Esophagus muscularis mucosa (tissue), 4 donors: ENCODE measurements at regions not wholly inside any gene's neighbourhood (a gene's known extent, or its start where the extent isn't known, plus 50 kb on each side); places are given as distances from the start of the nearest gene placed in this dataset.

Experiments used
- DNase-seq: peaks from one replicate; pipeline ENCODE4 v3.0.0-alpha.2; 2017; ENCODE audit errors: extremely low spot score
- H3K27ac ChIP-seq, 4 donors: fragments of 200-600 bp; sonication (generic); replicated peaks in 1 of 4; 1 replicate in 3 of 4; 2 replicates in 1 of 4; pipeline ENCODE4 v1.5.1; 2016 to 2019; ENCODE audit warnings: mild to moderate bottlenecking in 1 of 4
- H3K27me3 ChIP-seq, 4 donors: fragments of 200-600 bp; sonication (generic); one replicate each; pipeline versions ENCODE4 v1.5.1 to v1.6.0; 2016 to 2019
- H3K36me3 ChIP-seq, 4 donors: fragments of 200-600 bp; sonication (generic); one replicate each; pipeline ENCODE4 v1.5.1; 2016 to 2019
- H3K4me1 ChIP-seq, 4 donors: fragments of 200-600 bp; sonication (generic); one replicate each; pipeline ENCODE4 v1.5.1; 2016 to 2019
- H3K4me3 ChIP-seq, 4 donors: fragments of 200-600 bp; sonication (generic); 1 replicate in 2 of 4; 2 replicates in 2 of 4; pipeline ENCODE4 v1.5.1; 2016 to 2019; ENCODE audit warnings: mild to moderate bottlenecking in 4 of 4, moderate library complexity in 1 of 4
- H3K9me3 ChIP-seq, 4 donors: fragments of 200-600 bp; sonication (generic); 1 replicate in 3 of 4; 2 replicates in 1 of 4; pipeline ENCODE4 v1.5.1; 2016 to 2019
- EP300 ChIP-seq: sonication (generic); formaldehyde crosslinking; IDR thresholded peaks from one replicate; pipeline ENCODE4 v1.6.1; 2017; ENCODE audit warnings: antibody characterized with exemption
- POLR2A ChIP-seq: fragments of 450-650 bp; IDR thresholded peaks from one replicate; pipeline ENCODE4 v1.6.1; 2017; ENCODE audit warnings: antibody characterized with exemption, moderate library complexity, mild to moderate bottlenecking, low read depth
- POLR2AphosphoS5 ChIP-seq, 2 donors: sonication (generic); formaldehyde crosslinking; IDR thresholded peaks; one replicate each; pipeline ENCODE4 v1.6.1; 2017; ENCODE audit warnings: antibody characterized with exemption in 2 of 2
- WGBS: methylation state at CpG from one replicate; pipeline ENCODE4 v1.1.5; 2018; 5-methylcytosine and 5-hydroxymethylcytosine counted together
- intact Hi-C: fragments of 100-400 bp; cut with DNase I; formaldehyde crosslinking; loops from one replicate; pipeline ENCODE4 v1.15.1; 2023
- TF ChIP-seq, protein P1 (sequence below), 3 experiments: fragments of 200-600 bp in 2 of 3; fragments of 450-650 bp in 1 of 3; sonication (generic) in 2 of 3; IDR thresholded peaks; one replicate each; pipeline ENCODE4 v1.5.1; 2017 to 2019; ENCODE audit warnings: antibody characterized with exemption in 3 of 3, mild to moderate bottlenecking in 2 of 3, moderate library complexity in 1 of 3

DNA sequence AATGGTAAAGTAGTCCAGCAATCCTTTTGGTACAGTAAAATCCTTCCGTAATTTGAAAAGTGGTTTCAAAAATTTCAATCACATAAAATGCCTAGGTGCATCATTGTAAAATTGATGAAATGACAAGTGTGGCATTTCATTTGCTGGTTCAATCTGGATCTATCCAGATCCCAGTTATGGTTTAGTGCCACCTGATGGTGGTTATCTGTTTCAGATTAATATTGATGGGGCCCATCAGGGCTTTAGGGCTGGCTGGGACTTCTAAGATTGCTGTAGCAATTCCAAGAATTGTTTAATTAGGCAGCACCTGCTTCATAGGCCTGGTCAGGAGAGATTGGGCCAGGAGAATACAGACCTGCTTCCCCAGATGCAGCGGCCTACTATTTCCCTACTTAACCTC, 55.5 kb upstream of the PIK3C3 start:
- TF ChIP-seq EP300 (no peak), POLR2A (no peak), POLR2AphosphoS5 (IDR thresholded peaks at IDR 0.05) (no peak)
- TF ChIP-seq, protein P1, sequence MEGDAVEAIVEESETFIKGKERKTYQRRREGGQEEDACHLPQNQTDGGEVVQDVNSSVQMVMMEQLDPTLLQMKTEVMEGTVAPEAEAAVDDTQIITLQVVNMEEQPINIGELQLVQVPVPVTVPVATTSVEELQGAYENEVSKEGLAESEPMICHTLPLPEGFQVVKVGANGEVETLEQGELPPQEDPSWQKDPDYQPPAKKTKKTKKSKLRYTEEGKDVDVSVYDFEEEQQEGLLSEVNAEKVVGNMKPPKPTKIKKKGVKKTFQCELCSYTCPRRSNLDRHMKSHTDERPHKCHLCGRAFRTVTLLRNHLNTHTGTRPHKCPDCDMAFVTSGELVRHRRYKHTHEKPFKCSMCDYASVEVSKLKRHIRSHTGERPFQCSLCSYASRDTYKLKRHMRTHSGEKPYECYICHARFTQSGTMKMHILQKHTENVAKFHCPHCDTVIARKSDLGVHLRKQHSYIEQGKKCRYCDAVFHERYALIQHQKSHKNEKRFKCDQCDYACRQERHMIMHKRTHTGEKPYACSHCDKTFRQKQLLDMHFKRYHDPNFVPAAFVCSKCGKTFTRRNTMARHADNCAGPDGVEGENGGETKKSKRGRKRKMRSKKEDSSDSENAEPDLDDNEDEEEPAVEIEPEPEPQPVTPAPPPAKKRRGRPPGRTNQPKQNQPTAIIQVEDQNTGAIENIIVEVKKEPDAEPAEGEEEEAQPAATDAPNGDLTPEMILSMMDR (IDR thresholded peaks at IDR 0.05), result no peak

DNA sequence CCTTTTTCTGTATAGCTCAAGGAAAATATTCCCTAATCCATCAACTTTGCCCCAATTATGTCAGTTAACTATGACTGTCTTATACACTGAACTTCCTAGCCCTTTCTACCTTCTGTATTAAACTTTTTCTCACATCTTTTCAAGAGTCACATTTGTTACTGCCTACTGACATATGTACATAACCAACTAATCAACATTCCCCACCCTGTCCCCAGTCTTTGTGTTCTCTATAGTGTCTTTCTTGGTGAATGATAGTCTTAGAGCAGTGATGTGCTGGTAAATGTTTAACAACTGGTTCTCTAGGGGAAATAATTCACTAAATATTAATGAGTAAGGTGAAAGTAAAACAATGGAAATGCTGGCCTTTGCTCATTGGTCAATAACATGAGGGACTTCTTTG, 61.6 kb upstream of the PIK3C3 start:
- Histone ChIP-seq H3K4me1 (no peaks in the 10 kb centered on the region), H3K27me3 (no peaks in the 10 kb centered on the region), H3K4me3 (no peak overlapping the region), H3K27ac (no peak overlapping the region), H3K9me3 (peaks cover 0 to 9% (median 4%) of the 10 kb centered on the region in 4 donors), H3K36me3 (no peaks in the 10 kb centered on the region)
- TF ChIP-seq EP300 (no peak), POLR2A (no peak)
- TF ChIP-seq, protein P1 (IDR thresholded peaks at IDR 0.05), result no peak
- no peak for DNase-seq
- intact Hi-C loops, result no loop called here

More for the DNA sequence above, 55.5 kb upstream of the PIK3C3 start:
- Histone ChIP-seq H3K27ac (no peak overlapping the region), H3K36me3 (no peaks in the 10 kb centered on the region), H3K9me3 (peaks cover 0 to 9% (median 4%) of the 10 kb centered on the region in 4 donors), H3K27me3 (no peaks in the 10 kb centered on the region), H3K4me3 (no peak overlapping the region), H3K4me1 (no peaks in the 10 kb centered on the region)
- intact Hi-C loops, result no loop called here
- DNase-seq, result peak; percentile 47
- WGBS, result 86% methylated on average over 2 of the region's 2 CpGs

DNA sequence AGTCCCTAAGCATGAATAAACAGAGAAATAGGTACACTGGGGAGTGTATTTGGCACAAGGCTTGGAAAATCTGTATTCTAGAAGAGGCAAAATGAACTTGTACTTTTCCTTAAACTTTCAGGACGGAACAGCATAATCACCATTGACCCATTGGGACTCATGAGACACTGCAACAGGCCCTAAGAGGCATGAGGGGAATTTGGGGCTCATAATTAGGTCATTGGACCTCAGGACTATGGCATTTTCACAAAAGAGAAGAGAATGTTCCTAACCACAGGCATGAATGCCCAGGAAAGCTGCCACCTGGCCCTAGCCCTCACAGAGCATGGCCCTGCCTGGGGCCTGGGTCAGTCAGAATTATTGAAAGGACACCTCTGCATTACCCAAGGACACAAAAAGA, 67.9 kb upstream of the PIK3C3 start:
- Histone ChIP-seq H3K36me3 (no peaks in the 10 kb centered on the region), H3K9me3 (no peaks in the 10 kb centered on the region), H3K27ac (no peak overlapping the region), H3K4me3 (no peak overlapping the region), H3K27me3 (no peaks in the 10 kb centered on the region), H3K4me1 (no peaks in the 10 kb centered on the region)
- WGBS, result 33% methylated on average over 1 of the region's 1 CpG
- intact Hi-C loops, result no loop called here
- TF ChIP-seq, protein P1 (IDR thresholded peaks at IDR 0.05), result no peak
- no peak for TF ChIP-seq EP300
- TF ChIP-seq POLR2AphosphoS5 (IDR thresholded peaks at IDR 0.05), result no peak
- no peak for TF ChIP-seq POLR2A
- no peak for DNase-seq

DNA sequence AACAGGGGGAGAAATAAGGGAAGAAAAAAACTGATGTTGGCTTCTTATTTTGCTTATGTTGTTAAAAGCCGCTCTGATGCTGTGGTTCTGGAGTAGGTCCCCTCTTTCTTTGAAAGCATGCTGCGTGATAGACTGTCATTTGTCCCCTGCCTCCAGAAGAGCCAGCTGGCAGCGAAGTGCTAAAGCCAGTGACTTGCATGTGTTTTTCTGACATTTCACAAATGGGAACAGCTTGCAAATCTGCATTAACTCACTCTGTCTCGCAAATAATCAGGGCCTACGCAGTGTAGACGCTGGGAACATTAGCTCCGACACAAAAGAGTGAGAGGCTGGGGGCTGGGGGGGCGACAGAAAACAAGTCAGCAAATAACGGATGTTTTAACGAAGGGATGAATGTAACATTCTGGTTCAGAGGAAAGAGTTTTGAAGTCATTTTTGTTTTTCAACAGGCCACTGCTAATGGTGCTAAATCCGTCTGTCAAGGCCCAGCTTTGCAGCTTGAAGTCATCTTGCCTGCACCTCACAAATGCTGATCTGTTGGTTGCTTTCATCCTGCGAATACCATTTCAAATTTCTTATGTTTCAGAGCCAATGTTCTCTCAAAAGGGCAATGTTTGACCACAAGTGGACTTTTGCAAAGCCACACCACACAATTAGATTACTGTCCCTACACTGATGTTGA, 68.8 kb upstream of the PIK3C3 start:
- no peak for DNase-seq
- no peaks in the 10 kb centered on the region for H3K27me3 ChIP-seq
- TF ChIP-seq, protein P1 (IDR thresholded peaks at IDR 0.05), result no peak
- TF ChIP-seq POLR2AphosphoS5 (IDR thresholded peaks at IDR 0.05), result no peak
- no peak for TF ChIP-seq POLR2A
- no peak for TF ChIP-seq EP300
- intact Hi-C loops, result no loop called here
- 67% methylated on average over 12 of the region's 12 CpGs for WGBS
- no peak overlapping the region for H3K4me3 ChIP-seq
- no peaks in the 10 kb centered on the region for H3K4me1 ChIP-seq
- no peak overlapping the region for H3K27ac ChIP-seq
- no peaks in the 10 kb centered on the region for H3K36me3 ChIP-seq
- no peaks in the 10 kb centered on the region for H3K9me3 ChIP-seq

DNA sequence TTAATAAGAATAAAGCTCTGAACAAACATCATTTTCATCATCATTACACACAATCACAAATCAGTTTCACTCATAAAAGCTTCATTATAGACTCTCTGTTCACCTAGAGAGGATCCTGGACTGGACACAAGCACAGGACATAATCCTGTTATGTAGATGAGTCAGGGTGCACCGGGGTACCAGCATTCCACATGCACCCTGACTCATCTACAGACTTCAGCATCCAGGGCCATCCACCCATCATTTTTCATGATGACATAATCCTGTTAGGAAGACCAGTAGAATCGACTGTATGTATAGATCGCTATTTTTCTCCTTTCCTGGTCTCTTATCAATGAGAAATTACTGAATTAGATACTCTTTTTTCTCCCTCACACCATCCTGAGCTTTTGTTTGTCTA, 73.7 kb upstream of the PIK3C3 start:
- no peak overlapping the region for H3K4me3 ChIP-seq
- no peak for DNase-seq
- no peaks in the 10 kb centered on the region for H3K9me3 ChIP-seq
- H3K36me3 ChIP-seq, result no peaks in the 10 kb centered on the region
- H3K27me3 ChIP-seq, result no peaks in the 10 kb centered on the region
- intact Hi-C loops, result no loop called here
- TF ChIP-seq, protein P1 (IDR thresholded peaks at IDR 0.05), result no peak
- TF ChIP-seq POLR2AphosphoS5 (IDR thresholded peaks at IDR 0.05) (no peak), POLR2A (no peak), EP300 (no peak)
- WGBS, result 70% methylated on average over 3 of the region's 3 CpGs
- no peak overlapping the region for H3K27ac ChIP-seq
- H3K4me1 ChIP-seq, result no peaks in the 10 kb centered on the region
